Activated T-cell treated with anti-CD3 and anti-CD28 coated beads, Interleukin-2, amount 50 U/mL, for 72 hours (primary cell): ENCODE measurements at regions not wholly inside any gene's neighbourhood (a gene's known extent, or its start where the extent isn't known, plus 50 kb on each side); places are given as distances from the start of the nearest gene placed in this dataset.

ENCODE experiments used
- ATAC-seq, 2 donors: fragments of 150-1000 bp; cut with Tn5 transposase; replicated peaks in 1 of 2; 2 replicates each; pipeline ENCODE4 v1.10.0; 2021; ENCODE audit warnings: moderate library complexity in 2 of 2, mild to moderate bottlenecking in 1 of 2
- DNase-seq, 2 donors: peaks; one replicate each; pipeline ENCODE4 v3.0.0; 2021 to 2022; ENCODE audit warnings: mixed read lengths in 1 of 2
- H3K27ac Mint-ChIP-seq: one replicate; pipeline ENCODE4 v1.8.0; 2022; ENCODE audit warnings: mild to moderate bottlenecking, moderate library complexity, mixed read lengths
- H3K27me3 Mint-ChIP-seq: one replicate; pipeline ENCODE4 v1.8.0; 2022; ENCODE audit warnings: low read depth, mixed read lengths
- H3K36me3 Mint-ChIP-seq, 2 donors: one replicate each; pipeline ENCODE4 v1.8.0; 2022; ENCODE audit warnings: mixed read lengths in 2 of 2, mild to moderate bottlenecking in 1 of 2; ENCODE audit not compliant: insufficient read depth in 2 of 2
- H3K4me1 Mint-ChIP-seq: one replicate; pipeline ENCODE4 v1.8.0; 2022; ENCODE audit warnings: low read depth, mixed read lengths
- H3K4me3 Mint-ChIP-seq, 2 donors: one replicate each; pipeline ENCODE4 v1.8.0; 2022; ENCODE audit warnings: mild to moderate bottlenecking in 2 of 2, mixed read lengths in 2 of 2, moderate library complexity in 2 of 2
- H3K9me3 Mint-ChIP-seq, 2 donors: one replicate each; pipeline ENCODE4 v1.8.0; 2022; ENCODE audit warnings: mixed read lengths in 2 of 2

DNA sequence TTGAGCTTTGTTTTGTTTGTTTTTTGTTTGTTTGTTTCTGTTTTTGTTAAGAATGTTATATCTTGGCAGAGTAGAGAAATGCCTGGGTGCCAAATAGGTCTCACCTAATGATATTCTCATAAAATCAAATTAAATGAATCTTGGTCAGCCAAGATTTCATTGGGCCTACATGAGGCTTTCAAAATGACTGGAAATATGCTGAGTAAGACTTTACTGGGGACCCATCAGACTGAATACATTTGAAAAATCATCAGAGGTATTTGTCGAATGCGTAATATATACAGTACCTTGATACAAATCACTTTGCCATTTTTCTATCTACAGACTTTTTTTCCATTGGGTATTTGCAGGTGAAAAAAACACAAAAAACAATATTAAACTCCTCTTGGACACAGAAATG is 480.8 kb downstream of the CDH2 start:
- H3K4me1 Mint-ChIP-seq: no peaks in the 10 kb centered on the region

GRCh38 chr18:27695503-27695902 is 481.4 kb downstream of the CDH2 start:
- Mint-ChIP-seq H3K4me3 (no peak overlapping the region), H3K36me3 (no peaks in the 10 kb centered on the region), H3K9me3 (peaks cover 8 to 26% of the 10 kb centered on the region in 2 donors), H3K27ac (no peak overlapping the region), H3K4me1 (no peaks in the 10 kb centered on the region), H3K27me3 (no peaks in the 10 kb centered on the region)
- ATAC-seq: no peak
- no peak for DNase-seq

More for the DNA sequence above, 480.8 kb downstream of the CDH2 start:
- no peaks in the 10 kb centered on the region for H3K27me3 Mint-ChIP-seq
- no peak for DNase-seq
- ATAC-seq: no peak
- H3K9me3 Mint-ChIP-seq: peaks cover 8 to 27% of the 10 kb centered on the region in 2 donors
- H3K36me3 Mint-ChIP-seq: no peaks in the 10 kb centered on the region
- no peak overlapping the region for H3K4me3 Mint-ChIP-seq
- no peak overlapping the region for H3K27ac Mint-ChIP-seq

GRCh38 chr18:27695052-27695451 is 481.9 kb downstream of the CDH2 start:
- Mint-ChIP-seq H3K27me3 (no peaks in the 10 kb centered on the region), H3K27ac (no peak overlapping the region), H3K4me1 (no peaks in the 10 kb centered on the region), H3K9me3 (peaks cover 8 to 26% of the 10 kb centered on the region in 2 donors), H3K36me3 (no peaks in the 10 kb centered on the region), H3K4me3 (no peak overlapping the region)
- DNase-seq (no peak), ATAC-seq (no peak)

GRCh38 chr18:27688581-27688980 is 488.3 kb downstream of the CDH2 start:
- Mint-ChIP-seq H3K9me3 (peaks cover 8 to 12% of the 10 kb centered on the region in 2 donors), H3K27me3 (no peaks in the 10 kb centered on the region), H3K27ac (no peak overlapping the region), H3K4me3 (no peak overlapping the region), H3K4me1 (no peaks in the 10 kb centered on the region), H3K36me3 (no peaks in the 10 kb centered on the region)
- no peak for DNase-seq
- ATAC-seq: no peak

DNA sequence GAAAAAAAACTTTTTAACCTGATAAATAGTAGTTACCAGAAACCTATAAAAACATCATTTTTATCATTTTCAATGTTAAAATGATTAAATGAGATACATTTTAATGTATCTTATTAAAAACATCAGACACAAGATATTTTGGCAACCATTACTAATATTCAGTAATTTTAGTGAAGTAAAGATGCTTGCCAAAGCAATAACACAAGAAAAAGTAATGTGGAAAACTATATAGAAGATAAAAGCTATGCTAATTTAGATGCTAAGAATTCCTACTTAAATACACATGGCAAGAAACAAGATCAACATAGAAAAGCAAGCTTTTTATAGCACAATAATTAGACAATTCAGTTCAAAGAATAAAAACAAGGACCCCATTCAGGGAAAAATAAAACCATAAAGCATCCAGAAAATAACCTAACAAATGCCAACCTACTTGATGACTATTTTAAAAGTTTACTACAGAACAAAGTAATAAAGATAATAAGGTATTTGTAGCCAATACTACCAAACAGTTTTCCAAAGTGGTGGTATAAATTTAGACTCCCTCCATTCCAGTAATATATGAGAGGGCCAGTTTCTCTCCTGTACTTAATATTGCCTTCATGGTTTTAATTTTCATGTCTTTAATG is 489.5 kb downstream of the CDH2 start:
- Mint-ChIP-seq H3K27ac (no peak overlapping the region), H3K9me3 (peaks cover 3 to 12% of the 10 kb centered on the region in 2 donors), H3K4me1 (no peaks in the 10 kb centered on the region), H3K4me3 (no peak overlapping the region), H3K36me3 (no peaks in the 10 kb centered on the region), H3K27me3 (no peaks in the 10 kb centered on the region)
- DNase-seq: no peak
- ATAC-seq: no peak

- H3K27me3 Mint-ChIP-seq: no peaks in the 10 kb centered on the region
Measured at GRCh38 chr18:27685807-27686412, 491.0 kb downstream of the CDH2 start.

DNA sequence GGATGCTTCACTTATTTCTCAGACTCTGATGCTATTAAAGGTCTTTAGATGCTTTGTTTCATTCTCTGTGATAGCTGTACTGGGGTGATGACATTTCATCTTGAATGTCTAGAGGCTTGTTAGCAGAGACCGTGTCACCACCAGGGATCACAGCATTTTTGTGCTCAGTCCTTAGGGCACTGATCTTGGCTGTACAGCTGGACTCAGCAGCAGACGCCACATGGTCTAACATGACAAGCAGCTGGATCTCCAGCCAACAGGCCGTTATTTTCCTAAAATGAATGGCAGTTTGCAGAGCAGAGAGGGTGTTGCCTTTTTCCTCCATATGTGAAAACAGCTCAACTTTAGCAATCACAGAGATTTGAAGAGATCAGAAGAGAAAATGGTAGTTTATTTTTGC is 491.8 kb downstream of the CDH2 start:
- no peaks in the 10 kb centered on the region for H3K27me3 Mint-ChIP-seq
- DNase-seq (no peak), ATAC-seq (no peak)
- no peak overlapping the region for H3K27ac Mint-ChIP-seq
- no peak overlapping the region for H3K4me3 Mint-ChIP-seq
- H3K4me1 Mint-ChIP-seq: no peaks in the 10 kb centered on the region
- H3K36me3 Mint-ChIP-seq: no peaks in the 10 kb centered on the region
- H3K9me3 Mint-ChIP-seq: peaks cover 2 to 11% of the 10 kb centered on the region in 2 donors

More at GRCh38 chr18:27685807-27686412, 491.0 kb downstream of the CDH2 start:
- Mint-ChIP-seq H3K4me1 (no peaks in the 10 kb centered on the region), H3K4me3 (no peak overlapping the region), H3K36me3 (no peaks in the 10 kb centered on the region), H3K9me3 (peaks cover 2 to 11% of the 10 kb centered on the region in 2 donors), H3K27ac (no peak overlapping the region)
- ATAC-seq (no peak), DNase-seq (no peak)

DNA sequence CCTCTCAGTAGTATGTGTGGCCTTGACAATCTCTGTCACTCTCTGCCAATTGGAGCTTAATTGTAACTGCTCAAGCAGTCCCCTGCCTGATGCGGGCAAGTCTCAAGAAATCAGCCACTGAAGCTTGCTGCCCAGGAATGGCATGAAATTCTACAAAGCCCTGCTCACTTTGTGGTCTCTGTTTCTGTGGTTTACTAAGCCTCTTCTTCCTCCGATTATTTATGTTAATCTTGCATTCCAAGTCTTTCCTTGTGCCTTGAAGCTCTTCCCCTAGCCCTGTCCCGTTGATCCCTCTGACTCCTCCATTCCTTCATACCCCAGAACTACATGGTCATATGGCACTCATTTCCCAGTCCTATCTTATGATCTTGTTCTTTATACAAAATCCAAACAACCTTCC is 489.3 kb upstream of the CHST9 start:
- DNase-seq: no peak
- H3K27ac Mint-ChIP-seq: no peak overlapping the region
- no peak for ATAC-seq
- no peaks in the 10 kb centered on the region for H3K27me3 Mint-ChIP-seq
- H3K4me1 Mint-ChIP-seq: no peaks in the 10 kb centered on the region
- H3K4me3 Mint-ChIP-seq: no peak overlapping the region
- peaks cover 2 to 17% of the 10 kb centered on the region in 2 donors for H3K9me3 Mint-ChIP-seq
- peaks cover 3 to 4% of the 10 kb centered on the region in 2 donors for H3K36me3 Mint-ChIP-seq

GRCh38 chr18:27673861-27674260 is 488.8 kb upstream of the CHST9 start:
- H3K36me3 Mint-ChIP-seq: peaks cover 3 to 4% of the 10 kb centered on the region in 2 donors
- no peak overlapping the region for H3K27ac Mint-ChIP-seq
- ATAC-seq: no peak
- peaks cover 2 to 18% of the 10 kb centered on the region in 2 donors for H3K9me3 Mint-ChIP-seq
- no peaks in the 10 kb centered on the region for H3K4me1 Mint-ChIP-seq
- H3K4me3 Mint-ChIP-seq: no peak overlapping the region
- no peaks in the 10 kb centered on the region for H3K27me3 Mint-ChIP-seq
- no peak for DNase-seq

- DNase-seq (no peak), ATAC-seq (no peak)
- Mint-ChIP-seq H3K4me1 (no peaks in the 10 kb centered on the region), H3K27ac (no peak overlapping the region), H3K36me3 (no peaks in the 10 kb centered on the region), H3K4me3 (no peak overlapping the region), H3K9me3 (peaks cover 0 to 7% of the 10 kb centered on the region in 2 donors), H3K27me3 (no peaks in the 10 kb centered on the region)
Measured at GRCh38 chr18:27668158-27668557, 483.1 kb upstream of the CHST9 start.

GRCh38 chr18:27667064-27667463 is 482.0 kb upstream of the CHST9 start:
- ATAC-seq: no peak
- Mint-ChIP-seq H3K27ac (no peak overlapping the region), H3K36me3 (no peaks in the 10 kb centered on the region), H3K9me3 (peaks cover 2 to 8% of the 10 kb centered on the region in 2 donors), H3K4me3 (no peak overlapping the region), H3K27me3 (no peaks in the 10 kb centered on the region), H3K4me1 (no peaks in the 10 kb centered on the region)
- DNase-seq: no peak

DNA sequence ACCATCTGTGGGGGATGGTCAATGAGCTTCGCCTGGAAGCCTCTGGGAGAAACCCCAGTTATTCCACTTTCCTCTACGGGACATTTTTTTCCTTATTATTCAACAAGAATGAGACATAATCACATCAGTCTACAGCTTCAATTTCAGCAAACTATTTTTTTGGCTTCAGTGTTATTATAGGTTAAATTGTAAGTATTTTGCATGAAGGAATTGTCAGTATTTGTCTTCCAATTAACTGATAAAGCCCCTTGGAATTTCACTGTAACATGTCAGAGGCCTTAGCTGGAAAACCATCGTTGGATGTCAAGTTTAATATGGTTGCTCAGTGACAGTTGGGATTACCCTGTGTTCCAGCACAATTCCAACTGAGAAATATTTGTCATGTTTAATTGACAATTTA is 480.9 kb upstream of the CHST9 start:
- Mint-ChIP-seq H3K36me3 (no peaks in the 10 kb centered on the region), H3K27me3 (no peaks in the 10 kb centered on the region), H3K27ac (no peak overlapping the region), H3K4me3 (no peak overlapping the region), H3K4me1 (no peaks in the 10 kb centered on the region), H3K9me3 (peaks cover 4 to 8% of the 10 kb centered on the region in 2 donors)
- ATAC-seq (no peak), DNase-seq (no peak)

- ATAC-seq: no peak
- no peak overlapping the region for H3K27ac Mint-ChIP-seq
- no peak overlapping the region for H3K4me3 Mint-ChIP-seq
- H3K4me1 Mint-ChIP-seq: no peaks in the 10 kb centered on the region
- no peak for DNase-seq
- peaks cover 4 to 8% of the 10 kb centered on the region in 2 donors for H3K9me3 Mint-ChIP-seq
- no peaks in the 10 kb centered on the region for H3K36me3 Mint-ChIP-seq
- H3K27me3 Mint-ChIP-seq: no peaks in the 10 kb centered on the region
Measured at GRCh38 chr18:27665264-27665799, 480.2 kb upstream of the CHST9 start.

- H3K36me3 Mint-ChIP-seq: no peaks in the 10 kb centered on the region
- no peaks in the 10 kb centered on the region for H3K4me1 Mint-ChIP-seq
- H3K27ac Mint-ChIP-seq: no peak overlapping the region
- no peaks in the 10 kb centered on the region for H3K27me3 Mint-ChIP-seq
- no peak overlapping the region for H3K4me3 Mint-ChIP-seq
- H3K9me3 Mint-ChIP-seq: peaks cover 4 to 7% of the 10 kb centered on the region in 2 donors
- ATAC-seq: no peak
- no peak for DNase-seq
Measured at GRCh38 chr18:27662949-27663348, 477.8 kb upstream of the CHST9 start.
